ENCODE measurements at regions not wholly inside any gene's neighbourhood (a gene's known extent, or its start where the extent isn't known, plus 50 kb on each side); places are given as distances from the start of the nearest gene placed in this dataset.
"Not testable (repeated sequence)": the region's sequence is repeated elsewhere in the genome, so short reads cannot be mapped to it uniquely, and the experiment has no call there.

- TF ChIP-seq NFIC (IDR thresholded peaks at IDR 0.05; ENCODE audit: borderline replicate concordance), result no peak
These were observed 1573.3 kb downstream of the SI start (continued) for GRCh38 chr3:163504974-163505373.

- not testable (repeated sequence) for H3K79me2 ChIP-seq (ENCODE audit: insufficient read depth)
These were observed 1578.5 kb downstream of the SI start for GRCh38 chr3:163499736-163500219.

GRCh38 chr3:163498842-163499735, 1579.2 kb downstream of the SI start:
- H3F3A ChIP-seq (replicated peaks; ENCODE audit: insufficient read depth); H3K9ac ChIP-seq; DNase-seq; H2AFZ ChIP-seq (ENCODE audit: low read depth); H4K20me1 ChIP-seq (ENCODE audit: insufficient read depth); H3K4me2 ChIP-seq; H3K9me3 ChIP-seq; POLR2A ChIA-PET; H3K4me3 ChIP-seq (ENCODE audit: low read depth in 2 of 2, low read length in 1 of 2); H3K36me3 ChIP-seq (replicated peaks in 1 of 2; ENCODE audit: control insufficient read depth in 1 of 2, insufficient read depth in 2 of 2, low read length in 1 of 2); H3K27me3 ChIP-seq (ENCODE audit: insufficient read depth); H3K79me2 ChIP-seq (ENCODE audit: insufficient read depth); H3K9me2 ChIP-seq; H3K4me1 ChIP-seq (ENCODE audit: control insufficient read depth in 1 of 2, insufficient read depth in 2 of 2, low read depth in 1 of 2, low read length in 1 of 2); H3K27ac ChIP-seq (ENCODE audit: low read depth in 2 of 2, low read length in 1 of 2): not testable (repeated sequence)
- CTCF ChIA-PET, result interaction anchor here (0.7 kb wide), 1 partner anchor 1670 kb away, joined by 3 read pairs; no protein-coding TSS in a partner anchor
- WGBS (ENCODE audit: low lambda C conversion rate), result 59% methylated on average over 8 of the region's 47 CpGs

More at GRCh38 chr3:163499736-163500219, 1578.5 kb downstream of the SI start:
- H3K27ac ChIP-seq (ENCODE audit: low read depth in 2 of 2, low read length in 1 of 2); H4K20me1 ChIP-seq (ENCODE audit: insufficient read depth); H3K4me2 ChIP-seq; POLR2A ChIA-PET; H3K4me3 ChIP-seq (ENCODE audit: low read depth in 2 of 2, low read length in 1 of 2); H3K9me2 ChIP-seq; H2AFZ ChIP-seq (ENCODE audit: low read depth); H3K4me1 ChIP-seq (ENCODE audit: control insufficient read depth in 1 of 2, insufficient read depth in 2 of 2, low read depth in 1 of 2, low read length in 1 of 2); H3K27me3 ChIP-seq (ENCODE audit: insufficient read depth); H3K9ac ChIP-seq; H3K9me3 ChIP-seq; H3F3A ChIP-seq (replicated peaks; ENCODE audit: insufficient read depth); DNase-seq; H3K36me3 ChIP-seq (replicated peaks in 1 of 2; ENCODE audit: control insufficient read depth in 1 of 2, insufficient read depth in 2 of 2, low read length in 1 of 2): not testable (repeated sequence)
- CTCF ChIA-PET, result interaction anchor here (0.7 kb wide), 1 partner anchor 1670 kb away, joined by 3 read pairs; no protein-coding TSS in a partner anchor
- WGBS (ENCODE audit: low lambda C conversion rate), result 72% methylated on average over 11 of the region's 11 CpGs

- Histone ChIP-seq H3K9me2 (no peaks in the 10 kb centered on the region), H3K4me1 (ENCODE audit: control insufficient read depth in 1 of 2, insufficient read depth in 2 of 2, low read depth in 1 of 2, low read length in 1 of 2) (no peaks in the 10 kb centered on the region; a peak in 1 of 4 replicates), H3K4me2 (no peak overlapping the region), H3K36me3 (replicated peaks in 1 of 2; ENCODE audit: control insufficient read depth in 1 of 2, insufficient read depth in 2 of 2, low read length in 1 of 2) (no peaks in the 10 kb centered on the region), H3K27ac (ENCODE audit: low read depth in 2 of 2, low read length in 1 of 2) (peak overlapping the region in 1 of 2 experiments; percentile 51; a peak in 1 of 4 replicates), H4K20me1 (ENCODE audit: insufficient read depth) (no peaks in the 10 kb centered on the region), H2AFZ (ENCODE audit: low read depth) (no peak overlapping the region), H3K4me3 (ENCODE audit: low read depth in 2 of 2, low read length in 1 of 2) (no peak overlapping the region), H3F3A (replicated peaks; ENCODE audit: insufficient read depth) (no peaks in the 10 kb centered on the region), H3K9ac (no peak overlapping the region), H3K27me3 (ENCODE audit: insufficient read depth) (no peaks in the 10 kb centered on the region), H3K9me3 (no peaks in the 10 kb centered on the region), H3K79me2 (ENCODE audit: insufficient read depth) (no peaks in the 10 kb centered on the region)
- TF ChIP-seq REST (IDR thresholded peaks at IDR 0.05; ENCODE audit: low read depth, low read length) (no peak), JUND (IDR thresholded peaks at IDR 0.05) (no peak), GATA2 (CRISPR knock-in tag; IDR thresholded peaks at IDR 0.05) (peak; percentile 60), EP300 (IDR thresholded peaks at IDR 0.05; ENCODE audit: borderline replicate concordance in 1 of 2, low read depth in 1 of 2, low read length in 1 of 2) (peak in 1 of 2 experiments; percentile 45; a peak in 1 of 4 replicates), CTCF (IDR thresholded peaks at IDR 0.05) (no peak), TCF12 (IDR thresholded peaks at IDR 0.05) (no peak)
- ChIA-PET CTCF (no interaction called here), POLR2A (no interaction called here)
- 13% methylated on average over 1 of the region's 1 CpG for WGBS (ENCODE audit: low lambda C conversion rate)
- DNase-seq, result no peak
These were observed 1586.6 kb downstream of the SI start for GRCh38 chr3:163491714-163492113.

Data from SK-N-SH (cell line).